ENCODE measurements at regions not wholly inside any gene's neighbourhood (a gene's known extent, or its start where the extent isn't known, plus 50 kb on each side); places are given as distances from the start of the nearest gene placed in this dataset.

DNA sequence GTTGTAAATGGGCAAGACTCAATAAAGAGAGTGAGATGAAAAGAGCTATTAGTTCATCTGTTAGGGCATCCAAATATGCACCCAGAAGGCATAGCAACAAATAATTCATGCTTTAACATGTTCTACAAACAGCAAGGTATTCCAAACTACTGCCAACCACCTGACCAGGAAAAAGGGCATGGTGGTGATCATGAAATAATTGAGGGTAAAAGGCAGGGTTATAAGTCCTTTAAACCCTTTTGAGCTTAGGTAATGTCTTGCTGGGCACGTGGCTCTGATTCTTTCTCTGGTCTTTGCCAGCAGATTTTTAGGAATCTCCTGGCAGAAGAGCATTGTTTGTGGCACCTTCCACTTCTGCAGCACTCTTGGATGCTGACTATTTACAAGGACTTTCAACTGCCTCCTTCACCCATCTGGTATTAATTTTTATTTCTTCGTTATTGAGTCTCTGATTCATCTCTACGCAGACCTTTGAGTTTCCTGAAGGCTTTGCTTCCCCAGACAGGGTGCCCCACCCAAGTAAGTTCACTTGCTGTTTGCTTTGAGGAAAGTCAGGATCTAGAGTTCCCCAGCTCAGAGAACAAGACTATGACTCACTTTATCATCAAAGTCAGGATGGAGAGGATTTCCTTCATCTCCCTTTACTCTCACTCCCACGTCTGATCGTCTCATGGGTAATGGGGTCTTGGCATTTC lies 83.4 kb upstream of the NEDD9 start:
- TF ChIP-seq, protein P1, sequence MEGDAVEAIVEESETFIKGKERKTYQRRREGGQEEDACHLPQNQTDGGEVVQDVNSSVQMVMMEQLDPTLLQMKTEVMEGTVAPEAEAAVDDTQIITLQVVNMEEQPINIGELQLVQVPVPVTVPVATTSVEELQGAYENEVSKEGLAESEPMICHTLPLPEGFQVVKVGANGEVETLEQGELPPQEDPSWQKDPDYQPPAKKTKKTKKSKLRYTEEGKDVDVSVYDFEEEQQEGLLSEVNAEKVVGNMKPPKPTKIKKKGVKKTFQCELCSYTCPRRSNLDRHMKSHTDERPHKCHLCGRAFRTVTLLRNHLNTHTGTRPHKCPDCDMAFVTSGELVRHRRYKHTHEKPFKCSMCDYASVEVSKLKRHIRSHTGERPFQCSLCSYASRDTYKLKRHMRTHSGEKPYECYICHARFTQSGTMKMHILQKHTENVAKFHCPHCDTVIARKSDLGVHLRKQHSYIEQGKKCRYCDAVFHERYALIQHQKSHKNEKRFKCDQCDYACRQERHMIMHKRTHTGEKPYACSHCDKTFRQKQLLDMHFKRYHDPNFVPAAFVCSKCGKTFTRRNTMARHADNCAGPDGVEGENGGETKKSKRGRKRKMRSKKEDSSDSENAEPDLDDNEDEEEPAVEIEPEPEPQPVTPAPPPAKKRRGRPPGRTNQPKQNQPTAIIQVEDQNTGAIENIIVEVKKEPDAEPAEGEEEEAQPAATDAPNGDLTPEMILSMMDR (IDR thresholded peaks at IDR 0.05): no peak
- no peak for TF ChIP-seq POLR2A (IDR thresholded peaks at IDR 0.05)

All from Peyer's patch (tissue), 4 donors.